ENCODE measurements at regions not wholly inside any gene's neighbourhood (a gene's known extent, or its start where the extent isn't known, plus 50 kb on each side); places are given as distances from the start of the nearest gene placed in this dataset.

DNA sequence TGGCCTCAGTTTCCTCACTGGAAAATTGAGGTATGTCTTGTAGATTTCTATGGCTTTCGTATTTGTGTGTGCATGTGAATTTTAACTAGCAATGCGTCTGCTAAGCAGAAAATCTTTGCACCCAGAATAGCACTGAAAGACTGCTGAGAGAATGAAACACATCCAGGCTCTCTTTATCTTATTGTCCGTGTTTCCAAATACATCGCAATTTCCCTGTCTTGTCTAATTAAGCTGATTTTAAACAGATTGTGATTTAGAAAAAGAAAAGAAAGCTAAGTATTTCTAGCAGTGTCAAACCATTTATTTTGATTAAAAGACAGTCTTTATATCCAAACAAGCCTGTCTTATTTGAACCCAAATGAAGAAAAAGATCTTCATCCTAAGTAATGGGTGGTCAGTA lies 168.6 kb downstream of the PMP22 start:
- no peak for DNase-seq (ENCODE audit: low spot score)
- H3K27ac ChIP-seq = no peak overlapping the region
- no peak overlapping the region for H3K4me3 ChIP-seq
- no peak for TF ChIP-seq CTCF (IDR thresholded peaks at IDR 0.05)

DNA sequence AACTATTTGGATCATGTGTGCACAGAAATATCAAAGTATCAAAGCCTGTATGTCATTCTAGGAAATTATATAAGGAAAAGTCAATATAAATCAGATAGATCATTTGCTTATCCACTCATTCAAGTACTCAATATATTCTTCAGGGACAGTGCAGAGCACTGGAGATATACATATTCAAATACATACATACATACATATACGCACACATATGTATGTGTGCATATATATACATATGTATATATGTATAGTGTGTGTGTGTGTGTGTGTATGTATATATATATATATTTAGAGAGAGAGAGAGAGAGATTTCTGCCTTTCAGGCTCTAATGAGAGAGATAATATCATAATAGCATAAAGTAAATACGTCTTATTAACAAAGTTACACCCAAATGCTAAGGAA lies 169.2 kb downstream of the PMP22 start:
- TF ChIP-seq CTCF (IDR thresholded peaks at IDR 0.05) = no peak
- Histone ChIP-seq H3K27ac (no peak overlapping the region), H3K4me3 (no peak overlapping the region)
- DNase-seq (ENCODE audit: low spot score) = no peak

- no peak overlapping the region for H3K4me3 ChIP-seq
- no peak overlapping the region for H3K27ac ChIP-seq
- no peak for TF ChIP-seq CTCF (IDR thresholded peaks at IDR 0.05)
- DNase-seq (ENCODE audit: low spot score) = no peak
Measured at GRCh38 chr17:15092762-15093161, 172.4 kb downstream of the PMP22 start.

DNA sequence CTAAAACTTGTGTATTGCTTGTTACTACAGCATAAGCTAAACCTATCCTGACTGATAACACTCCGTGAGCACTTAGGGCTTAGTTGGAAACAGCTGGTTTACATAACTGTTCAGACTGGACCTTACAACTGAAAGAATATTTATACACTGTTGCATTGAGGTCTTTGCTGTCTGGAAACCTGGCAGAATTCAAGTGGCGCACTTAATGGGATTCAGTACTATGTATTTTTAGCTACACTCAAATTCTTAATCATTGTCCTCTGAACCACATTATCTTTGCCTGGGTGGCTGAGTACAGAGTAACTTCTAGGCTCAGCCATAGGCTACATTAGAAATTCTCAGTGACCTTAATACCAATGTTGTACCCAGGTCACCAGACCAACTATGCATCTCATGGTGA lies 172.9 kb downstream of the PMP22 start:
- no peak overlapping the region for H3K4me3 ChIP-seq
- H3K27ac ChIP-seq = no peak overlapping the region
- DNase-seq (ENCODE audit: low spot score) = no peak
- no peak for TF ChIP-seq CTCF (IDR thresholded peaks at IDR 0.05)

- TF ChIP-seq CTCF (IDR thresholded peaks at IDR 0.05) = no peak
- H3K27ac ChIP-seq = no peak overlapping the region
- H3K4me3 ChIP-seq = no peak overlapping the region
- DNase-seq (ENCODE audit: low spot score) = no peak
Measured at GRCh38 chr17:15091825-15092224, 173.3 kb downstream of the PMP22 start.

DNA sequence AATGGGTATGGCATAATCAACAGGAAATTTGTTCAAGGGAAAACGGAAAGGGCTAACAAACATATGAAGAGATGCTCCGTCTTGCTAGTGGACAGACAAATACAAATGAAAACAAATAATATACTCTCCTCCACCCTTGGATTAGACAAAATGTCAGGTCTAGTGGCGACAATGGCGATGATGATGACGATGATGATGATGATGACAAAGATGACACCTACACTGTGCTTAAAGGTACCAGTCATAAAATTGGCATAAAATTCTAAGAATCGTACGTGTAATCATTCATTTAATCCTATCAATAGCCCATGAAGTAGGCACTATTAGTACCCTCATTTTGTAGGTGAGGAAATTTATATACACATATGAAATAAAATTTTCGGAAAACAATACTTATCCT lies 174.6 kb downstream of the PMP22 start:
- Histone ChIP-seq H3K27ac (no peak overlapping the region), H3K4me3 (no peak overlapping the region)
- TF ChIP-seq CTCF (IDR thresholded peaks at IDR 0.05) = no peak
- DNase-seq (ENCODE audit: low spot score) = no peak

DNA sequence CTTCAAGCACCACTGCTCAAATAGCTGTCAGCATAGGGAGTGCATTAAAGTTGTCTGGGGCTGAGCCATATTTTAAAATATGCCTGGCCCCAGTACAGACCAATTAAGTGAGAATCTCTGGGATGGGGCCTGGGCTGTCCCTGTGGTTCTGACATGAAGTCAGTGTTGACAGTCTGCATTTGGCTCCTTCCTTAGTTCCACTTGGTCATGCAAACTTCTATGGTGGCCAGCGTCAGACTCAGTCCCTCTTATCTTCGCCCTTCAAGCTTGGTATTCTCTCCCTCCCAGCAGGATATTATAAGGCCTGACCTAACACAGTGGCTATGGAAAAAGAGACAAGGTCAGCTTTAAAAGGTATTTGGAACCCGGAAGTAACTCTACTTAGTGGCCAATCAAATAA lies 177.2 kb downstream of the PMP22 start:
- no peak for TF ChIP-seq CTCF (IDR thresholded peaks at IDR 0.05)
- DNase-seq (ENCODE audit: low spot score) = no peak
- Histone ChIP-seq H3K4me3 (no peak overlapping the region), H3K27ac (no peak overlapping the region)
